HG03521 (cell line): ENCODE measurements at regions not wholly inside any gene's neighbourhood (a gene's known extent, or its start where the extent isn't known, plus 50 kb on each side); places are given as distances from the start of the nearest gene placed in this dataset.

Experiments
- ATAC-seq: cut with Tn5 transposase; IDR thresholded peaks from one replicate; pipeline ENCODE4 v1.9.1; 2021; ENCODE audit warnings: mild to moderate bottlenecking, moderate library complexity; ENCODE audit not compliant: unreplicated experiment

GRCh38 chr17:79147746-79148506 lies 73.3 kb downstream of the ENGASE start:
- ATAC-seq: no peak

GRCh38 chr17:79146562-79146961 lies 71.9 kb downstream of the ENGASE start:
- ATAC-seq: no peak

GRCh38 chr17:79145548-79145947 lies 70.9 kb downstream of the ENGASE start:
- ATAC-seq: no peak

DNA sequence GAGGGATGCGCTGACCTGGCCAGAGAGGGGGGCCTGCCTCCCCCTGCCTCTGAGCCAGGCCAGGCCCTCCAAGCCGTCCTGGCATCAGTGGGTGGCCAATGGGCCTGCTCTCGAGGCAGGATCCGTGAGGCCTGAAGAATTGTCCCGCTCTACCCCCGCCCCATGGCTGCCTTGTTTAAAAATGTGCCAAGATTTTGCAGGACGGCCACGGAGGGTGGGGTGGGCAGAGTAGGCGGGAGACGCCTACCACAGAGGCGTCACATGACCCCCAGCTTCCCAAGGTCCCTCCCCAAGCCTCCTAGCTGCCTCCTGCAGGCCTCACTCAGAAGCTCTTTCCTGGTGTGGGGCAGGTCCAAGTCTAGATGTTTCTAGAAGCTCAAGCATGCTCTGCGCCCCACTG lies 69.5 kb downstream of the ENGASE start:
- ATAC-seq: no peak

- ATAC-seq: no peak
Measured at GRCh38 chr17:79142375-79142774, 67.8 kb downstream of the ENGASE start.

DNA sequence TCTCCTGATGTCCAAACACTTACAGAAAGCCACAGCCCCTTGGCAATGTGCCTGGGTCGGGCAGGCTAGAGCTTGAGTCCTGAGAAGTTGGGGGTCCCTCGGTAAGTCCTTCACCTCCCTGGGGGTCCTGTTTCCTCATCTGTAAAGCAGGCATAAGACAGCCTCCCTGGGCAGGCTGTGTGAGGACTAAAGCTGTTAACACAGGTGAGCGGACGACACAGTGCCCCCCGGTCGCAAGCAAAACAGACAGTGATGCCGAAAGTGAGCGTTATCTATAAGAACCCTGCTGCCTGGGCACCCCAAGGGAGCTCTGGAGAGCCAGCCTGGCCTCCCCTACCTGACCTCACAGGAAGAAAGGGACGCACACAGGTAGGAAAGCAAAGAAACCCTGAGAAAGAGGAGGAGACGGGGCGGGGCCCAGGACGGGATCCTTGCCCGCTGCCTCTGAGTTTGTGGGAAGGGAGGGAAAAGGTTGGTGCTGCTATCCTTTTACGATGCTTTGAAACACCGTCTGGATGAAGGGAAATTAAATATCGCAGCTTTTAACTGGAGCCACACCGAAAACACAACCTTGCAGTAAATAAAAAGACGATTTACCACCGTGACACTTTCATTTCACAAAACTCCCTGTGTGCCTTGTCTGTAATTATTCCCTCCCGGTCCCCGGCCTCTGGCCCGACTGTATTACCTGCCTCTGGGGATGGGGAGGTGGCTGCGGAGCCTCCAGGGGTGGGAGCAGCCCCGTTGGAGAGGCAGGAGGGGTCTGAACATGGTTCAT lies 67.1 kb downstream of the ENGASE start:
- ATAC-seq: no peak

DNA sequence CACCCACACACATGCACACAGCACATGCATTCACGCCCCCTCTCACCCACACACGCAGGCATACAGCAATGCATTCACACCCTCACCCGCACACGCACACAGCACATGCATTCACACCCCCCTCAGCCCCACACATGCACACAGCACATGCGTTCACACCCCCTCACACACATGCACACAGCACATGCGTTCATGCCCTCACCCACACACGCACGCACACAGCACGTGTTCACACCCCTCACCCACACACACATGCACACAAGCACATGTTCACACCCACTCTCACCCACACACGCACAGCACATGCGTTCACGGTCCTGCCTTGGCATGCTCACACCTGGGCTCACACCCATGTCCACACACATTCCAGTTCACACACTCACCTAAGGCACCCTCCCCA lies 64.2 kb downstream of the ENGASE start:
- ATAC-seq: no peak

- ATAC-seq: no peak
Measured at GRCh38 chr17:79137789-79138165, 63.2 kb downstream of the ENGASE start.

- ATAC-seq: no peak
Measured at GRCh38 chr17:79137015-79137788, 62.6 kb downstream of the ENGASE start.

GRCh38 chr17:79136596-79136995 lies 62.0 kb downstream of the ENGASE start:
- ATAC-seq: no peak
